Globus pallidus (tissue), 1 donor: ENCODE measurements at regions not wholly inside any gene's neighbourhood (a gene's known extent, or its start where the extent isn't known, plus 50 kb on each side); places are given as distances from the start of the nearest gene placed in this dataset.
"Not testable (repeated sequence)": the region's sequence is repeated elsewhere in the genome, so short reads cannot be mapped to it uniquely, and the experiment has no call there.

Source experiments
- DNase-seq: peaks from one replicate; pipeline ENCODE4 v3.0.0-alpha.2; 2015; ENCODE audit warnings: low spot score

DNA sequence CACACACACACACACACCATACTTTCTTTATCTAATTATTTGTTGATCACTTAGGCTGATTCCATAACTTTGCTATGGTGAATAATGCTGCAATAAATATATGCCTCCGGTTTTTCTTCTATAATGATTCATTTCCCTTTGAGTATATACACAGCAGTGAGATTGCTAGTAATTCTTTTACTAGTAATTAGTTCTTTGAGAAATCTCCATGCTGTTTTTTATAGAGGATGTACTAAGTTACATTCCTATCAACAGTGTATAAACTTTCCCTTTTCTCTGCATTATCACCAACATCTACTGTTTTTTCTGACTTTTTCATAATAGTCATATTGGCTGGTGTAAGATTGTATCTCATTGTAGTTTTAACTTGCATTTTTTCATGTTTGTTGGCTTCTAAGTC is 1405.1 kb downstream of the PCDH9 start:
- DNase-seq, result no peak

DNA sequence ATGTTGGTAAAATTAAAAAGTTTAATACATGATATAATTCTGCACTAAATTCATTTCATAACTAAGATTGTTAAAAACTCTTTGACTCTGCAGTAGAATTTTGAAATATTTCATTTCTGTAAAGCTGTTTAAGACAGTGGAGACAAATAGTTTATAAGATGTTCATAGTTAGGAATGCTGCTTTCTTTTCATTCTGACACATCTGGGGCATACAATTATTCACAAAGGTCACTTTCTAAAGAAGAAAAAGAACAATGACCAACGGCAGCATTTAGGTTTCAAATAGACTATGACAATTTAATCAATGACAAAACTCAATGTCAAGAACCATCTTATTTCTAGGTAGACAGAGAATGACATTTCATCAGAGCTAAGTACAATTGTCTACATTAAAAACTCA is 1422.1 kb downstream of the PCDH9 start:
- DNase-seq, result no peak

- no peak for DNase-seq
Measured at GRCh38 chr13:65803530-65804392, 1426.4 kb downstream of the PCDH9 start.

- DNase-seq, result no peak
Measured at GRCh38 chr13:65789815-65790214, 1440.3 kb downstream of the PCDH9 start.

DNA sequence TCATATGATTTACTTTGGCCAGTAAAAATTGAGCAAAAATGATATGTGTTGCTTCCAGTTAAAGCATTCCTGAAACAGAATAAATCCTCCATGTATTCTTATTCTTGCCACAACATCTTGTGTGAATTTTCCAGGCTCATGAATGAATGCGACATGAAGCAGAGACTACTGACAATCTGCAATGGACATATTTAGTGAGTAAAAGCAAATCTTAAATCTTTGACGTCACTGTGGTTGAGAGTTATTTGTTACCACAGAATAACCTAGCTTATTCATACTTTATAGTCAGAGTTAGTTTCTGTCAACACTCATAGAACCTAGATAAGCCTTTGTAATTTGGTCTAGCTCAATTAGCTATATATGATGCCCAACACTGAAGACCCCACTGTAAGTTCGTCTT is 1443.1 kb downstream of the PCDH9 start:
- no peak for DNase-seq

GRCh38 chr13:65784088-65784816 is 1445.9 kb downstream of the PCDH9 start:
- no peak for DNase-seq

DNA sequence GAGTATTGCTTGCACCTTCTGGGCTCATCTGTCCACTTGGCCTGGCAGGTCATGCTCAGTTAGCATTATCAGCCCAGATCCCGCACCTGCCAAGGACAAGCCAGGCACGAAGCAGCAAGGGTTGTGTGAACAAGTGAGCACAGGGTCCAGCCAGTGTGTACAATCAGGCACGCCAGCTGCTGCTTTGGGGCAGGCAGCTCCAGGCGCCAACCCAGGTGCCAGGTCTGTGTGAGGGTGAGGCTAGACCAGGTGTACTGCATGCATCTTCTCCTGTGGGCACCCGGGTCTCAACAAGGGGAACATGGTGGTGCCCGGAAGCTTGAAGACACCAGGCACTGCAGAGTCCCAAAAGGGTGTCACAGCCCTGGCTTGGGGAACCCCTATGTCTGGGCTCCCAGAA is 1446.8 kb downstream of the PCDH9 start:
- no peak for DNase-seq

GRCh38 chr13:65771704-65772313 is 1458.3 kb downstream of the PCDH9 start:
- DNase-seq, result not testable (repeated sequence)

DNA sequence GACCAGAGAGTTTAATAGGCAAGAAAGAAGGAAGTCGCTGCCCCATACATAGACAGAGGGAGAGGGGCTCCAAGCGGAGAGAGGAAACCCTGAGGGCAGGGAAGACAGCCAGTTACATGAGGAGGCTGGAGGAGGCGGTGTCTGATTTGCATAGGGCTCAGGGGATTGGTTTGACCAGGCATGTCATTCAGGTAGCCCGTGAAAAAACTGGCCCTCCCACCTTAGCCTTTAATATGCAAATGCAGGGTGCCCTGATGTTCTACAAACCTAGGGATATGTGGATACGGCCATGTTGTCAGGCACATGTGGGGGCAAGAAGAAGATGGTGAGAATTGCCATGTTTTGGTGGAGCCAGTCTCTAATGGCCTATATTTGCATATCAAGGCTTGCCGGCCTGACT is 1461.6 kb downstream of the PCDH9 start:
- DNase-seq, result no peak

DNA sequence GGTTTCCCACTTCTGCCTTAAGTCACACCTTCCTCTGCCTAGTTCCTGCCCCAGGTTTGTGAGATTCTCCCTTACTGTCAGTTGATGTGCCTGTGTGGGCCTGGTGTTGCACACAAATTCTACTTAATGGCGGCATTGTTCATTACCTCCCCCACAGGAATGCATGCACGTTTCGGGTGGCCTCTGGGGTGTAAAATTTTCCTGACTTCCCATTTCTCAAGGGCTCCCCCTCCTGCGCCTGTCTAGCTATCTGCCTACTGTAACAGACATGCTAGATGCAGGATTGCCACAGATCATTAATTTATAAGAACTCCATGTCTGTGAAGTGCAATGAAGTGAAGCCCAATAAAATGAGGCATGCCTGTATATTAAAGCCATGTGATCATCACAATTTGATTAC is 1466.3 kb downstream of the PCDH9 start:
- DNase-seq, result no peak

DNA sequence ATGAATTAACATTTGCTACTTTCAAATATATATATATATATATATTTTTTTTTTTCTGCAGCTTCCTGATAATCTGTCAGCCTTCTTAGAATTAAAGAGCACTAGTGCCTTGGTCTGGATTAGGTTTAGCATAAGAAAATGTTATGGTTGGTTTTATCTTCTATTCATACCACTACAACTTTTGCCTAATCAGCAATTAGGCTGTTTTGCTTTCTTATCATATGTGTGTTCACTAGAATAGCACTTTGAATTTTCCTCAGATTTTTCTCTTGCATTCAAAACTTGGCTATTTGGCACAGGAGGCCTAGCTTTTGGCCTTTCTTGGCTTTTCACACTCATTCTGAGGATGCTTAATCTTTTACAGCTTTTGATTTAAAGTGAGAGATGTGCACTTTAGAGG is 1468.1 kb downstream of the PCDH9 start:
- DNase-seq, result no peak

GRCh38 chr13:65756071-65756671 is 1474.0 kb downstream of the PCDH9 start:
- no peak for DNase-seq

DNA sequence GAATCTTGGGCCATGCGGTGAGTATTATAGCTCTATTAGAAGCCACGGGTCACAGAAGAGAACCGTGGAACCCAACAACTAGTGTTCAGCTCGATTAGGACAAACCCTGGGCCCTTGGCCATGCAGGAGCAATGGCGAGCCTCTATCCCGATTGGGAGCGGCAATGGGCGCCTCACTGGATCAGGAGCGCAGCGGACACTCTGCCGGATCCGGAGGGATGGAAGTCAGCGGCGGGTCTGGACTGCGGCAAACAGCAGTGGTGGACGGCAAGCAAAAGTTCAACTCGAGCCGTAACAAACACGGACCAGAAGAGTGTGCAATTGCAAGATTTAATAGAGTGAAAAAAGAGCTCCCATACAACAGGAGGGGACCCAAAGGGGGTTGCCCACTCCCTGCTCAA is 1481.9 kb downstream of the PCDH9 start:
- DNase-seq, result no peak

DNA sequence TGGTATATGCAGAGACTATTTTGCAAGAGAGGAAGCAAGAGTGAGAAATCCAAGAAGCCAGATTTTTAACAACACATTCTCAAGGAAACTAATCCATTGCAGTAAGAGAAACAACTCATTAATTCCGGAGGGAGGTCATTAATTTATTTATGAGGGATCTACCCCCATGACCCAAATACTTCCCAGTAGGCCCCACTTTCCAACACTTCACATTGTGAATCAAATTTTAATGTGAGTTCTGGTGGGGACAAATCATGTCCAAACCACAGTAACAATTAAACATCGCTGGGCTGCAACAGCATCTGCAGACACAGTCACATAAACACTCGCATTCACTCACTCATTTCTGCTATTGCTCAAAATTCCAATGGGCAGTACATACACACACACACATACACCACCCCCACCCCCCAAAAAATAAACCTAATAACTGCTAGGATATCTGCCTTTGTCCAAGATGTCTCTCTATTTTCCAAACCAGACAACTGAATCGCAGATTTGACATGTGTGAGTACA is 1483.7 kb downstream of the PCDH9 start:
- DNase-seq, result no peak

- no peak for DNase-seq
Measured at GRCh38 chr13:65744836-65745235, 1485.3 kb downstream of the PCDH9 start.

DNA sequence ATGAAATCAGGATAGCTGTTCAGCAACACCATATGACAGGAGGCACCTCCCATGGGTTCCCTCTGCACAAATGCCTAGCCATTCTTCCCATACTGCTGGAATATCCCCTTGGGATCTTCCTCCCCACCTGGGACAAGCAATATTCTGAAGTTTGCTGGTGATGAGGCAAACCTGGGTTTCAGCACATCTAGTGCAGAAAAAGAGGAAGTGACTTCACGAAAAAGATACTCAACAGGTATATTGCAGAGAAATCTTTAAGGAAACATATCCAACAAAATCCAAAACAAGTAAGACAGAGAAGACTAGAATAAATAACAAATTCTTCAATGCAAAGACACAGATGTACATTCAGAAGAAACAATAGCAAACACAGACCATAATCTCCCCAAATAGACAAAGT is 1497.0 kb downstream of the PCDH9 start:
- DNase-seq, result no peak

GRCh38 chr13:65727070-65727469 is 1503.1 kb downstream of the PCDH9 start:
- DNase-seq, result no peak

DNA sequence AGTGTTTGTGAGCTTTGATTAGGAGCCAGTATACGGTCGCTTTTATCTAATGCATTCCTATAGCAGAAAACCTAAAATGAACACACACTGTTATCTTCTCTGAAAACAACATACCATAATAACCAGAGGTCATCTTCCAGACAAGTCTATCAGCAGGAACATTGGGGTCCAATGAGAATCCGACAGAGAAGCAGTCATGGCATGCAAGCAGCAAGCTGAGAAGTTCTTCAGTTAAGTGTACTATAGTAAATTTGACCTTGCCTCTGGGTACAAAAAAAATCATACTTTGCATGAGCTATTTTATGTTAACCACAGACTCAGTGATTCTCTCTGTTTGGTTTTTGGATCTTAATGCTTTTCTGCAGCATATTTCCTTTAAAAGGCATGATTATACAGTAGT is 1505.1 kb downstream of the PCDH9 start:
- no peak for DNase-seq

- DNase-seq, result no peak
Measured at GRCh38 chr13:65724226-65724625, 1505.9 kb downstream of the PCDH9 start.

DNA sequence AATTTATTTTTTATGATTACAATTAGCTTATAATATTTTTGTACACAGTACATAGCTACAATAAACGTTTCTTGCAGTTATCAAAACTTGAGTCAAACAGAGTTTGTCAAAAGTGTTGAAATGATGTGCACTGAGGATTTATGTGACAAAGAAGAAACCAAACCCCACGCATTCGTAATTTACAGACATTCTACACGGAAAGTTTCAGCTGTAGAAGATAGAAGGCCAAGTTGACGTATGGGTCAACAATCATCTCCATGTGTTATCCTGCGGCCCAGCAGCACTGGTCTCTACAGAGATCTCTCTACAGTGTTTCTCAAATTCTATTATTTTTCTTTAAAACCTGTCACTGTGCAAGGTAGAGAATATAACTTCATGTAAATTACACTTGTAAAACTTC is 1507.6 kb downstream of the PCDH9 start:
- DNase-seq, result no peak

GRCh38 chr13:65719831-65720230 is 1510.3 kb downstream of the PCDH9 start:
- no peak for DNase-seq

DNA sequence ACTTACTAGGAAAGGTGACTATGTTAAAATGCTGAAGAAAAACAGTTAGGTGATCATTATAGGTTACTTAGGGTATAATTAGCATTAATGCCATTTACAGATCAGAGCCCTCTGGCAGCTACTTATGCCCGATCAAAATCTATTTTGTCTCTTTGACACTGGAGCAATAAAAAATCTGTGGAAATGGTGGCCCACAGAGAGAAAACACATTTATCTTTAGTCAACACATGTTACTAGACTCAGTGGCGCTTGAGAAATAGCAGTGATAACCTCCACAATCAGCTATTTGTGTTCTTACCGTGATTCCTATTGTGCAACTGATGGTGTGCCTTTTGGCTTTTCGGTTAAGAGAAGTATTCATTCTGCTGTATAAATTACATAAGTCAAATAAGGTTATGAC is 1519.6 kb downstream of the PCDH9 start:
- DNase-seq, result no peak
